ENCODE measurements at regions not wholly inside any gene's neighbourhood (a gene's known extent, or its start where the extent isn't known, plus 50 kb on each side); places are given as distances from the start of the nearest gene placed in this dataset.
A peak's percentile ranks its signal among the peaks of the same experiment; 100 is the strongest.
"Not testable (repeated sequence)": the region's sequence is repeated elsewhere in the genome, so short reads cannot be mapped to it uniquely, and the experiment has no call there.

GRCh38 chr13:40362502-40362901, 303.9 kb downstream of the FOXO1 start:
- DNase-seq (ENCODE audit: low spot score), result no peak

GRCh38 chr13:40363653-40364052, 302.8 kb downstream of the FOXO1 start:
- DNase-seq (ENCODE audit: low spot score), result no peak

- no peak for DNase-seq (ENCODE audit: low spot score)
Measured at GRCh38 chr13:40366119-40366518, 300.3 kb downstream of the FOXO1 start.

- DNase-seq (ENCODE audit: low spot score), result no peak
Measured at GRCh38 chr13:40368127-40368891, 298.1 kb downstream of the FOXO1 start.

GRCh38 chr13:40370661-40371060, 295.8 kb downstream of the FOXO1 start:
- peak; percentile 56 for DNase-seq (ENCODE audit: low spot score)

GRCh38 chr13:40371531-40372125, 294.8 kb downstream of the FOXO1 start:
- DNase-seq (ENCODE audit: low spot score), result no peak

GRCh38 chr13:40373608-40374007, 292.8 kb downstream of the FOXO1 start:
- not testable (repeated sequence) for DNase-seq (ENCODE audit: low spot score)

- no peak for DNase-seq (ENCODE audit: low spot score)
Measured at GRCh38 chr13:40375489-40376171, 290.8 kb downstream of the FOXO1 start.

- DNase-seq (ENCODE audit: low spot score), result no peak
Measured at GRCh38 chr13:40376296-40376849, 290.1 kb downstream of the FOXO1 start.

GRCh38 chr13:40376867-40377535, 289.4 kb downstream of the FOXO1 start:
- no peak for DNase-seq (ENCODE audit: low spot score)

- DNase-seq (ENCODE audit: low spot score), result no peak
Measured at GRCh38 chr13:40377783-40378182, 288.7 kb downstream of the FOXO1 start.

GRCh38 chr13:40379196-40379595, 287.2 kb downstream of the FOXO1 start:
- peak; percentile 56 for DNase-seq (ENCODE audit: low spot score)

GRCh38 chr13:40379794-40380578, 286.5 kb downstream of the FOXO1 start:
- no peak for DNase-seq (ENCODE audit: low spot score)

- DNase-seq (ENCODE audit: low spot score), result no peak
Measured at GRCh38 chr13:40381935-40382764, 284.3 kb downstream of the FOXO1 start.

- no peak for DNase-seq (ENCODE audit: low spot score)
Measured at GRCh38 chr13:40383132-40383531, 283.3 kb downstream of the FOXO1 start.

- DNase-seq (ENCODE audit: low spot score), result no peak
Measured at GRCh38 chr13:40383885-40384284, 282.6 kb downstream of the FOXO1 start.

- DNase-seq (ENCODE audit: low spot score), result no peak
Measured at GRCh38 chr13:40384976-40385857, 281.2 kb downstream of the FOXO1 start.

GRCh38 chr13:40385858-40386180, 280.6 kb downstream of the FOXO1 start:
- DNase-seq (ENCODE audit: low spot score), result no peak

GRCh38 chr13:40386586-40386985, 279.9 kb downstream of the FOXO1 start:
- DNase-seq (ENCODE audit: low spot score), result no peak

GRCh38 chr13:40387775-40388174, 278.7 kb downstream of the FOXO1 start:
- no peak for DNase-seq (ENCODE audit: low spot score)
